MM.1S (cell line): ENCODE measurements at regions not wholly inside any gene's neighbourhood (a gene's known extent, or its start where the extent isn't known, plus 50 kb on each side); places are given as distances from the start of the nearest gene placed in this dataset.

Experiments
- DNase-seq: peaks from one replicate; pipeline ENCODE4 v3.0.0-alpha.2; 2015
- H2AFZ ChIP-seq: fragments of 300-600 bp; sonication (generic); 2 replicates; pipeline ENCODE4 v1.6.0; 2016; ENCODE audit warnings: antibody characterized with exemption, low read length
- H3F3A ChIP-seq: fragments of 300-600 bp; sonication (generic); 2 replicates; pipeline ENCODE4 v1.6.1; 2016; ENCODE audit warnings: mild to moderate bottlenecking, antibody characterized with exemption, low read length, moderate library complexity, mixed read lengths; ENCODE audit not compliant: insufficient read depth
- H3K27ac ChIP-seq: fragments of 300-600 bp; sonication (generic); 2 replicates; pipeline ENCODE4 v1.5.1; 2016; ENCODE audit warnings: mild to moderate bottlenecking, low read length
- H3K27me3 ChIP-seq: fragments of 300-600 bp; sonication (generic); replicated peaks from 2 replicates; pipeline ENCODE4 v1.6.0; 2016; ENCODE audit warnings: low read length; ENCODE audit not compliant: insufficient read depth
- H3K36me3 ChIP-seq: fragments of 300-600 bp; sonication (generic); replicated peaks from 2 replicates; pipeline ENCODE4 v1.6.1; 2016; ENCODE audit warnings: mild to moderate bottlenecking, low read length, mixed read lengths; ENCODE audit not compliant: insufficient read depth
- H3K4me1 ChIP-seq: fragments of 300-600 bp; sonication (generic); 2 replicates; pipeline ENCODE4 v1.6.1; 2016; ENCODE audit warnings: low read length, mixed read lengths
- H3K4me2 ChIP-seq: fragments of 300-600 bp; sonication (generic); 2 replicates; pipeline ENCODE4 v1.6.0; 2016; ENCODE audit warnings: low read depth, low read length
- H3K4me3 ChIP-seq: fragments of 300-600 bp; sonication (generic); 2 replicates; pipeline ENCODE4 v1.5.1; 2016; ENCODE audit warnings: low read length, mixed read lengths
- H3K79me2 ChIP-seq: fragments of 300-600 bp; sonication (generic); 2 replicates; pipeline ENCODE4 v1.6.1; 2016; ENCODE audit warnings: mixed run types, low read length, mixed read lengths
- H3K9ac ChIP-seq: fragments of 300-600 bp; sonication (generic); 2 replicates; pipeline ENCODE4 v1.6.1; 2016; ENCODE audit warnings: low read length, mixed read lengths
- H3K9me2 ChIP-seq: fragments of 300-600 bp; sonication (generic); replicated peaks from 2 replicates; pipeline ENCODE4 v1.6.1; 2016; ENCODE audit warnings: mild to moderate bottlenecking, low read length, mixed read lengths; ENCODE audit not compliant: insufficient read depth
- H3K9me3 ChIP-seq: fragments of 300-600 bp; sonication (generic); replicated peaks from 2 replicates; pipeline ENCODE4 v1.6.1; 2016; ENCODE audit warnings: mild to moderate bottlenecking, low read length, mixed read lengths; ENCODE audit not compliant: insufficient read depth
- H4K20me1 ChIP-seq: fragments of 300-600 bp; sonication (generic); 2 replicates; pipeline ENCODE4 v1.6.1; 2016; ENCODE audit warnings: mild to moderate bottlenecking, low read length, moderate library complexity, mixed read lengths; ENCODE audit not compliant: insufficient read depth
- CTCF ChIP-seq: fragments of 300-600 bp; sonication (generic); IDR thresholded peaks from 2 replicates; pipeline ENCODE4 v1.5.1; 2016; ENCODE audit warnings: antibody characterized with exemption, low read length, mixed read lengths
- EZH2 ChIP-seq: fragments of 300-600 bp; sonication (generic); optimal IDR thresholded peaks from 2 replicates; pipeline ENCODE3; 2017; ENCODE audit warnings: low read depth, mild to moderate bottlenecking, antibody characterized with exemption, low read length, mixed read lengths
- EZH2phosphoT487 ChIP-seq: fragments of 300-600 bp; sonication (generic); IDR thresholded peaks from 2 replicates; pipeline ENCODE4 v1.6.1; 2018; ENCODE audit warnings: antibody characterized with exemption, low read length

GRCh38 chr13:29943273-29943672 lies 92.9 kb upstream of the UBL3 start:
- no peak for DNase-seq
- Histone ChIP-seq H3K36me3 (no peaks in the 10 kb centered on the region), H3K79me2 (no peaks in the 10 kb centered on the region), H3K4me1 (no peaks in the 10 kb centered on the region), H3F3A (no peaks in the 10 kb centered on the region), H3K27me3 (no peaks in the 10 kb centered on the region), H3K9me2 (no peaks in the 10 kb centered on the region), H3K4me2 (no peak overlapping the region), H3K4me3 (no peak overlapping the region), H2AFZ (no peak overlapping the region), H3K9me3 (no peaks in the 10 kb centered on the region), H3K27ac (no peak overlapping the region), H3K9ac (no peak overlapping the region), H4K20me1 (no peaks in the 10 kb centered on the region)
- TF ChIP-seq EZH2phosphoT487 (no peak), EZH2 (no peak), CTCF (no peak)

GRCh38 chr13:29940715-29941114 lies 90.3 kb upstream of the UBL3 start:
- no peak for DNase-seq
- Histone ChIP-seq H3K27ac (no peak overlapping the region), H4K20me1 (no peaks in the 10 kb centered on the region), H3K4me1 (no peaks in the 10 kb centered on the region), H3K4me2 (no peak overlapping the region), H2AFZ (no peak overlapping the region), H3K9ac (no peak overlapping the region), H3K27me3 (no peaks in the 10 kb centered on the region), H3K9me3 (no peaks in the 10 kb centered on the region), H3K9me2 (no peaks in the 10 kb centered on the region), H3K79me2 (no peaks in the 10 kb centered on the region), H3K4me3 (no peak overlapping the region), H3K36me3 (no peaks in the 10 kb centered on the region), H3F3A (no peaks in the 10 kb centered on the region)
- TF ChIP-seq EZH2phosphoT487: no peak
- no peak for TF ChIP-seq EZH2
- no peak for TF ChIP-seq CTCF

GRCh38 chr13:29939158-29939557 lies 88.7 kb upstream of the UBL3 start:
- TF ChIP-seq EZH2phosphoT487: no peak
- no peak for TF ChIP-seq EZH2
- TF ChIP-seq CTCF: no peak
- H3K27me3 ChIP-seq: no peaks in the 10 kb centered on the region
- DNase-seq: no peak
- no peak overlapping the region for H3K9ac ChIP-seq
- H3K27ac ChIP-seq: no peak overlapping the region
- no peaks in the 10 kb centered on the region for H3K9me3 ChIP-seq
- no peaks in the 10 kb centered on the region for H3K4me1 ChIP-seq
- H3K4me2 ChIP-seq: no peak overlapping the region
- no peaks in the 10 kb centered on the region for H3K79me2 ChIP-seq
- H2AFZ ChIP-seq: no peak overlapping the region
- no peaks in the 10 kb centered on the region for H3F3A ChIP-seq
- no peaks in the 10 kb centered on the region for H4K20me1 ChIP-seq
- H3K9me2 ChIP-seq: no peaks in the 10 kb centered on the region
- no peak overlapping the region for H3K4me3 ChIP-seq
- no peaks in the 10 kb centered on the region for H3K36me3 ChIP-seq
